GM23338 (cell line): ENCODE measurements at regions not wholly inside any gene's neighbourhood (a gene's known extent, or its start where the extent isn't known, plus 50 kb on each side); places are given as distances from the start of the nearest gene placed in this dataset.

Experiments
- ATAC-seq: fragments of 200-7000 bp; cut with Tn5 transposase; 3 replicates; pipeline ENCODE4 v1.9.1; 2020
- DNase-seq: peaks from one replicate; pipeline ENCODE4 v3.0.0-alpha.2; 2015; ENCODE audit warnings: low spot score
- H2AFZ ChIP-seq: fragments of 200-600 bp; sonication (generic); 2 replicates; pipeline ENCODE4 v1.8.0; 2016; ENCODE audit warnings: antibody characterized with exemption, mild to moderate bottlenecking, moderate library complexity
- H3F3A ChIP-seq: fragments of 200-600 bp; sonication (generic); replicated peaks from 2 replicates; pipeline ENCODE4 v1.8.0; 2017; ENCODE audit warnings: antibody characterized with exemption, mixed run types, low read depth
- H3K27ac ChIP-seq: fragments of 200-600 bp; sonication (generic); 2 replicates; pipeline ENCODE4 v1.6.1; 2016; ENCODE audit warnings: low read depth
- H3K27me3 ChIP-seq: fragments of 200-600 bp; sonication (generic); 2 replicates; pipeline ENCODE4 v1.8.0; 2016; ENCODE audit warnings: mild to moderate bottlenecking, mixed run types, moderate library complexity; ENCODE audit not compliant: insufficient read depth
- H3K36me3 ChIP-seq: fragments of 200-600 bp; sonication (generic); 2 replicates; pipeline ENCODE4 v1.8.0; 2016; ENCODE audit warnings: mild to moderate bottlenecking; ENCODE audit not compliant: insufficient read depth
- H3K4me1 ChIP-seq: fragments of 200-600 bp; sonication (generic); 2 replicates; pipeline ENCODE4 v1.8.0; 2016; ENCODE audit warnings: mild to moderate bottlenecking, moderate library complexity; ENCODE audit not compliant: insufficient read depth
- H3K4me2 ChIP-seq: fragments of 200-600 bp; sonication (generic); 2 replicates; pipeline ENCODE4 v1.7.1; 2017; ENCODE audit warnings: mixed run types
- H3K4me3 ChIP-seq: fragments of 200-600 bp; sonication (generic); 2 replicates; pipeline ENCODE4 v1.6.1; 2016; ENCODE audit warnings: mixed run types
- H3K79me2 ChIP-seq: fragments of 200-600 bp; sonication (generic); replicated peaks from 2 replicates; pipeline ENCODE4 v1.8.0; 2017; ENCODE audit warnings: mild to moderate bottlenecking; ENCODE audit not compliant: insufficient read depth
- H3K9me2 ChIP-seq: fragments of 200-600 bp; sonication (generic); 2 replicates; pipeline ENCODE4 v1.8.0; 2017; ENCODE audit not compliant: insufficient read depth
- H4K20me1 ChIP-seq: fragments of 200-600 bp; sonication (generic); replicated peaks from 2 replicates; pipeline ENCODE4 v1.8.0; 2017; ENCODE audit warnings: mild to moderate bottlenecking; ENCODE audit not compliant: insufficient read depth
- H3K27ac Mint-ChIP-seq: 2 replicates; pipeline ENCODE4 v1.8.0; 2020; ENCODE audit warnings: inconsistent platforms, mild to moderate bottlenecking, moderate library complexity, mixed read lengths
- H3K27me3 Mint-ChIP-seq: 3 replicates; pipeline ENCODE4 v1.8.0; 2022; ENCODE audit warnings: low read depth, mild to moderate bottlenecking, moderate library complexity, mixed read lengths, inconsistent platforms; ENCODE audit not compliant: insufficient read depth, poor library complexity
- H3K36me3 Mint-ChIP-seq: 3 replicates; pipeline ENCODE4 v1.8.0; 2021; ENCODE audit warnings: low read depth, mild to moderate bottlenecking, inconsistent platforms, moderate library complexity, mixed read lengths
- H3K4me1 Mint-ChIP-seq: 3 replicates; pipeline ENCODE4 v1.8.0; 2020; ENCODE audit warnings: mild to moderate bottlenecking, inconsistent platforms, mixed read lengths
- H3K4me3 Mint-ChIP-seq: 3 replicates; pipeline ENCODE4 v1.8.0; 2021; ENCODE audit warnings: moderate library complexity, mild to moderate bottlenecking, inconsistent platforms, mixed read lengths
- H3K9me3 Mint-ChIP-seq: 3 replicates; pipeline ENCODE4 v1.8.0; 2020; ENCODE audit warnings: moderate library complexity, mild to moderate bottlenecking, inconsistent platforms, mixed read lengths
- CREB1 ChIP-seq: fragments of 250-450 bp; sonication (Bioruptor Pico); IDR thresholded peaks from 2 replicates; pipeline ENCODE4 v1.5.0; 2020; ENCODE audit warnings: low read depth, mild to moderate bottlenecking, moderate library complexity
- CTCF ChIP-seq, 2 experiments: fragments of 200-600 bp in 1 of 2; sonication (generic) in 1 of 2; conservative IDR thresholded peaks; 2 replicates each; pipeline versions ENCODE4 v1.5.1 to v1.6.1; 2016 to 2017; ENCODE audit warnings: antibody characterized with exemption in 2 of 2, low read depth in 2 of 2, mild to moderate bottlenecking in 2 of 2, moderate library complexity in 1 of 2
- ETS1 ChIP-seq: IDR thresholded peaks from 2 replicates; pipeline ENCODE4 v1.6.1; 2016; ENCODE audit warnings: antibody characterized with exemption
- EZH2 ChIP-seq: fragments of 200-600 bp; sonication (generic); IDR thresholded peaks from one replicate; pipeline ENCODE4 v1.8.0; 2017; ENCODE audit warnings: antibody characterized with exemption, mild to moderate bottlenecking, low read depth; ENCODE audit not compliant: unreplicated experiment
- NANOG ChIP-seq: IDR thresholded peaks from 2 replicates; pipeline ENCODE4 v1.6.1; 2016; ENCODE audit warnings: antibody characterized with exemption, borderline replicate concordance
- POLR2AphosphoS5 ChIP-seq: IDR thresholded peaks from 2 replicates; pipeline ENCODE4 v1.6.1; 2016; ENCODE audit warnings: antibody characterized with exemption, low read depth
- ZNF462 ChIP-seq: fragments of 250-450 bp; sonication (Bioruptor Pico); IDR thresholded peaks from 2 replicates; pipeline ENCODE4 v1.5.0; 2020; ENCODE audit warnings: mild to moderate bottlenecking, moderate library complexity

GRCh38 chr2:221068123-221068522, 504.0 kb downstream of the EPHA4 start:
- no peaks in the 10 kb centered on the region for H3K4me1 Mint-ChIP-seq
- Histone ChIP-seq H3K27ac (no peak overlapping the region), H4K20me1 (no peaks in the 10 kb centered on the region), H3K36me3 (no peaks in the 10 kb centered on the region), H3K9me2 (no peaks in the 10 kb centered on the region), H3K27me3 (no peaks in the 10 kb centered on the region), H3F3A (no peaks in the 10 kb centered on the region), H3K4me3 (no peak overlapping the region), H2AFZ (no peak overlapping the region), H3K4me1 (no peaks in the 10 kb centered on the region), H3K4me2 (no peak overlapping the region), H3K79me2 (no peaks in the 10 kb centered on the region)
- ATAC-seq, result no peak
- H3K27ac Mint-ChIP-seq, result no peak overlapping the region
- H3K9me3 Mint-ChIP-seq, result peaks cover 24% of the 10 kb centered on the region
- no peak overlapping the region for H3K4me3 Mint-ChIP-seq
- no peaks in the 10 kb centered on the region for H3K27me3 Mint-ChIP-seq
- no peak for DNase-seq
- peaks cover 17% of the 10 kb centered on the region for H3K36me3 Mint-ChIP-seq
- TF ChIP-seq CTCF (conservative IDR thresholded peaks at IDR 0.05; ENCODE audit: low read depth in 2 of 2), result peak; percentile 10 to 39; a peak in 2 of 4 replicates
- no peak for TF ChIP-seq NANOG

GRCh38 chr2:221070106-221070505, 502.0 kb downstream of the EPHA4 start:
- Histone ChIP-seq H3K27me3 (no peaks in the 10 kb centered on the region), H3K27ac (no peak overlapping the region), H2AFZ (no peak overlapping the region), H3K4me3 (no peak overlapping the region), H3K4me1 (no peaks in the 10 kb centered on the region), H3K4me2 (no peak overlapping the region), H3F3A (no peaks in the 10 kb centered on the region), H3K9me2 (0 out of 2 replicates have a peak, but pooled peaks cover 3% of the 10 kb centered on the region), H3K79me2 (no peaks in the 10 kb centered on the region), H3K36me3 (no peaks in the 10 kb centered on the region), H4K20me1 (no peaks in the 10 kb centered on the region)
- Mint-ChIP-seq H3K27me3 (no peaks in the 10 kb centered on the region), H3K27ac (no peak overlapping the region), H3K9me3 (peaks cover 24% of the 10 kb centered on the region), H3K4me1 (no peaks in the 10 kb centered on the region), H3K36me3 (peaks cover 17% of the 10 kb centered on the region), H3K4me3 (no peak overlapping the region)
- no peak for TF ChIP-seq CREB1
- TF ChIP-seq POLR2AphosphoS5, result no peak
- TF ChIP-seq ETS1, result no peak
- TF ChIP-seq ZNF462 (CRISPR knock-in tag), result no peak
- TF ChIP-seq EZH2, result no peak
- no peak for DNase-seq
- no peak for ATAC-seq
